ENCODE measurements at regions not wholly inside any gene's neighbourhood (a gene's known extent, or its start where the extent isn't known, plus 50 kb on each side); places are given as distances from the start of the nearest gene placed in this dataset.

DNA sequence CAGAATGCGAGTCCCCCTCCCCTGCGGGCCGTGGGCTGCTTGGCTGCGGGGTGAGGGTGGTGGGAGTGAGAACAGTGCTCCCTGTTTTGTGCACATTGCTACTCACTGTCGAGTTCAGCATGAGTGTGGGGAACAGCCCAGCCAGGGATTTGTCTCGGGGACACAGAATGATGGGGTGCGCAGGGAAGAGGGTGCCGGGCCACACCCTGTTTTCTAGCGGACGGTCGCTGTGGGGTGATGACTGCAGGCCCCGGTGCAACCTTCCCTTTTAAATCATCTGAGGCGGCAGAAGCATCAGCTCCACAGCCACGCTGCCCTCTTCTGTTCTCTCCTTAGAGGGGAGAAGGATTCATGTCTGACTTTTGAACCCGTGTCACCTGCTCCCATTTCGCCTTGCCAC is 1051.2 kb downstream of the TBC1D22A start:
- Histone ChIP-seq H3K27ac (ENCODE audit: extremely low read length, insufficient read depth, low read length) (no peak overlapping the region), H3K9ac (ENCODE audit: insufficient read depth, low read depth, low read length) (no peak overlapping the region), H2AFZ (ENCODE audit: low read length) (no peak overlapping the region), H3K27me3 (ENCODE audit: control insufficient read depth in 1 of 2, insufficient read depth in 2 of 2, low read length in 2 of 2) (peaks cover 2 to 22% of the 10 kb centered on the region in 2 experiments; a peak in 2 of 5 replicates), H3K36me3 (replicated peaks in 1 of 2; ENCODE audit: control insufficient read depth in 1 of 2, insufficient read depth in 2 of 2, low read length in 2 of 2) (no peaks in the 10 kb centered on the region), H4K20me1 (ENCODE audit: insufficient read depth, low read length) (no peaks in the 10 kb centered on the region), H3K9me3 (ENCODE audit: low read length) (peaks cover 9% of the 10 kb centered on the region; the same call in 1 of the 2 replicates), H3K4me3 (replicated peaks in 1 of 3; ENCODE audit: insufficient read depth in 1 of 3, low read depth in 2 of 3, low read length in 3 of 3) (no peak overlapping the region), H3K4me1 (ENCODE audit: insufficient read depth, low read length) (no peaks in the 10 kb centered on the region), H3K4me2 (ENCODE audit: low read depth, low read length) (no peak overlapping the region), H3K79me2 (ENCODE audit: insufficient read depth, low read length) (no peaks in the 10 kb centered on the region)
- FAIRE-seq (no peak), DNase-seq (ENCODE audit: low spot score) (no peak), ATAC-seq (no peak)
- CTCF ChIA-PET (ENCODE audit: low intra/inter-chr PET ratio, low total read pairs) = no interaction called here
- no TSS peak for BruUV-seq (replicated peaks)
- POLR2A ChIA-PET = no interaction called here
- intact Hi-C loops (cut with micrococcal nuclease; ENCODE audit: unreplicated experiment) (no loop called here), in situ Hi-C loops (cut with HindIII; ENCODE audit: extremely low pct_ligation_motif_present, low pct_unique_long_range_greater_than_20kb) (no loop called here)
- 3% methylated on average over 6 of the region's 16 CpGs for WGBS (ENCODE audit: low lambda C conversion rate)
- TF ChIP-seq HNRNPH1 (optimal IDR thresholded peaks at IDR 0.05; ENCODE audit: low read depth, low read length) = no peak
- TF ChIP-seq TIGD3 (CRISPR knock-in tag; IDR thresholded peaks at IDR 0.05; ENCODE audit: borderline replicate concordance) = no peak
- no peak for TF ChIP-seq ZFP62 (CRISPR knock-in tag; IDR thresholded peaks at IDR 0.05)
- no peak for TF ChIP-seq SRSF4 (IDR thresholded peaks at IDR 0.05; ENCODE audit: low read depth, low read length, poor library complexity, severe bottlenecking)
- no peak for TF ChIP-seq ARID2 (CRISPR knock-in tag; IDR thresholded peaks at IDR 0.05; ENCODE audit: borderline replicate concordance)
- TF ChIP-seq NFE2L2 (IDR thresholded peaks at IDR 0.05; ENCODE audit: low read length) = no peak
- TF ChIP-seq, protein P1, sequence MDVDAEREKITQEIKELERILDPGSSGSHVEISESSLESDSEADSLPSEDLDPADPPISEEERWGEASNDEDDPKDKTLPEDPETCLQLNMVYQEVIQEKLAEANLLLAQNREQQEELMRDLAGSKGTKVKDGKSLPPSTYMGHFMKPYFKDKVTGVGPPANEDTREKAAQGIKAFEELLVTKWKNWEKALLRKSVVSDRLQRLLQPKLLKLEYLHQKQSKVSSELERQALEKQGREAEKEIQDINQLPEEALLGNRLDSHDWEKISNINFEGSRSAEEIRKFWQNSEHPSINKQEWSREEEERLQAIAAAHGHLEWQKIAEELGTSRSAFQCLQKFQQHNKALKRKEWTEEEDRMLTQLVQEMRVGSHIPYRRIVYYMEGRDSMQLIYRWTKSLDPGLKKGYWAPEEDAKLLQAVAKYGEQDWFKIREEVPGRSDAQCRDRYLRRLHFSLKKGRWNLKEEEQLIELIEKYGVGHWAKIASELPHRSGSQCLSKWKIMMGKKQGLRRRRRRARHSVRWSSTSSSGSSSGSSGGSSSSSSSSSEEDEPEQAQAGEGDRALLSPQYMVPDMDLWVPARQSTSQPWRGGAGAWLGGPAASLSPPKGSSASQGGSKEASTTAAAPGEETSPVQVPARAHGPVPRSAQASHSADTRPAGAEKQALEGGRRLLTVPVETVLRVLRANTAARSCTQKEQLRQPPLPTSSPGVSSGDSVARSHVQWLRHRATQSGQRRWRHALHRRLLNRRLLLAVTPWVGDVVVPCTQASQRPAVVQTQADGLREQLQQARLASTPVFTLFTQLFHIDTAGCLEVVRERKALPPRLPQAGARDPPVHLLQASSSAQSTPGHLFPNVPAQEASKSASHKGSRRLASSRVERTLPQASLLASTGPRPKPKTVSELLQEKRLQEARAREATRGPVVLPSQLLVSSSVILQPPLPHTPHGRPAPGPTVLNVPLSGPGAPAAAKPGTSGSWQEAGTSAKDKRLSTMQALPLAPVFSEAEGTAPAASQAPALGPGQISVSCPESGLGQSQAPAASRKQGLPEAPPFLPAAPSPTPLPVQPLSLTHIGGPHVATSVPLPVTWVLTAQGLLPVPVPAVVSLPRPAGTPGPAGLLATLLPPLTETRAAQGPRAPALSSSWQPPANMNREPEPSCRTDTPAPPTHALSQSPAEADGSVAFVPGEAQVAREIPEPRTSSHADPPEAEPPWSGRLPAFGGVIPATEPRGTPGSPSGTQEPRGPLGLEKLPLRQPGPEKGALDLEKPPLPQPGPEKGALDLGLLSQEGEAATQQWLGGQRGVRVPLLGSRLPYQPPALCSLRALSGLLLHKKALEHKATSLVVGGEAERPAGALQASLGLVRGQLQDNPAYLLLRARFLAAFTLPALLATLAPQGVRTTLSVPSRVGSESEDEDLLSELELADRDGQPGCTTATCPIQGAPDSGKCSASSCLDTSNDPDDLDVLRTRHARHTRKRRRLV (CRISPR knock-in tag; IDR thresholded peaks at IDR 0.05) = no peak
- TF ChIP-seq, protein P2, sequence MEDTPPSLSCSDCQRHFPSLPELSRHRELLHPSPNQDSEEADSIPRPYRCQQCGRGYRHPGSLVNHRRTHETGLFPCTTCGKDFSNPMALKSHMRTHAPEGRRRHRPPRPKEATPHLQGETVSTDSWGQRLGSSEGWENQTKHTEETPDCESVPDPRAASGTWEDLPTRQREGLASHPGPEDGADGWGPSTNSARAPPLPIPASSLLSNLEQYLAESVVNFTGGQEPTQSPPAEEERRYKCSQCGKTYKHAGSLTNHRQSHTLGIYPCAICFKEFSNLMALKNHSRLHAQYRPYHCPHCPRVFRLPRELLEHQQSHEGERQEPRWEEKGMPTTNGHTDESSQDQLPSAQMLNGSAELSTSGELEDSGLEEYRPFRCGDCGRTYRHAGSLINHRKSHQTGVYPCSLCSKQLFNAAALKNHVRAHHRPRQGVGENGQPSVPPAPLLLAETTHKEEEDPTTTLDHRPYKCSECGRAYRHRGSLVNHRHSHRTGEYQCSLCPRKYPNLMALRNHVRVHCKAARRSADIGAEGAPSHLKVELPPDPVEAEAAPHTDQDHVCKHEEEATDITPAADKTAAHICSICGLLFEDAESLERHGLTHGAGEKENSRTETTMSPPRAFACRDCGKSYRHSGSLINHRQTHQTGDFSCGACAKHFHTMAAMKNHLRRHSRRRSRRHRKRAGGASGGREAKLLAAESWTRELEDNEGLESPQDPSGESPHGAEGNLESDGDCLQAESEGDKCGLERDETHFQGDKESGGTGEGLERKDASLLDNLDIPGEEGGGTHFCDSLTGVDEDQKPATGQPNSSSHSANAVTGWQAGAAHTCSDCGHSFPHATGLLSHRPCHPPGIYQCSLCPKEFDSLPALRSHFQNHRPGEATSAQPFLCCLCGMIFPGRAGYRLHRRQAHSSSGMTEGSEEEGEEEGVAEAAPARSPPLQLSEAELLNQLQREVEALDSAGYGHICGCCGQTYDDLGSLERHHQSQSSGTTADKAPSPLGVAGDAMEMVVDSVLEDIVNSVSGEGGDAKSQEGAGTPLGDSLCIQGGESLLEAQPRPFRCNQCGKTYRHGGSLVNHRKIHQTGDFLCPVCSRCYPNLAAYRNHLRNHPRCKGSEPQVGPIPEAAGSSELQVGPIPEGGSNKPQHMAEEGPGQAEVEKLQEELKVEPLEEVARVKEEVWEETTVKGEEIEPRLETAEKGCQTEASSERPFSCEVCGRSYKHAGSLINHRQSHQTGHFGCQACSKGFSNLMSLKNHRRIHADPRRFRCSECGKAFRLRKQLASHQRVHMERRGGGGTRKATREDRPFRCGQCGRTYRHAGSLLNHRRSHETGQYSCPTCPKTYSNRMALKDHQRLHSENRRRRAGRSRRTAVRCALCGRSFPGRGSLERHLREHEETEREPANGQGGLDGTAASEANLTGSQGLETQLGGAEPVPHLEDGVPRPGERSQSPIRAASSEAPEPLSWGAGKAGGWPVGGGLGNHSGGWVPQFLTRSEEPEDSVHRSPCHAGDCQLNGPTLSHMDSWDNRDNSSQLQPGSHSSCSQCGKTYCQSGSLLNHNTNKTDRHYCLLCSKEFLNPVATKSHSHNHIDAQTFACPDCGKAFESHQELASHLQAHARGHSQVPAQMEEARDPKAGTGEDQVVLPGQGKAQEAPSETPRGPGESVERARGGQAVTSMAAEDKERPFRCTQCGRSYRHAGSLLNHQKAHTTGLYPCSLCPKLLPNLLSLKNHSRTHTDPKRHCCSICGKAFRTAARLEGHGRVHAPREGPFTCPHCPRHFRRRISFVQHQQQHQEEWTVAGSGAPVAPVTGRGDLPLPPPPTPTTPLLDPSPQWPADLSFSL (CRISPR knock-in tag; IDR thresholded peaks at IDR 0.05) = no peak
- TF ChIP-seq ZNF670 (CRISPR knock-in tag; IDR thresholded peaks at IDR 0.05; ENCODE audit: borderline replicate concordance) = no peak
- no peak for TF ChIP-seq CBFB (CRISPR knock-in tag; IDR thresholded peaks at IDR 0.05)
- TF ChIP-seq BCL6 (CRISPR knock-in tag; IDR thresholded peaks at IDR 0.05) = no peak
- no peak for TF ChIP-seq ZNF251 (CRISPR knock-in tag; IDR thresholded peaks at IDR 0.05)
- no peak for TF ChIP-seq ZNF737 (CRISPR knock-in tag; IDR thresholded peaks at IDR 0.05; ENCODE audit: borderline replicate concordance)

Data from HepG2 (cell line).